A673 (cell line): ENCODE measurements at regions not wholly inside any gene's neighbourhood (a gene's known extent, or its start where the extent isn't known, plus 50 kb on each side); places are given as distances from the start of the nearest gene placed in this dataset.

Experiments used
- BruUV-seq: library from RNA; stranded (reverse); fragments of 400-500 nt; replicated peaks from 2 replicates; lab custom pipeline; 2021; lab: Mats Ljungman, UMichigan
- CTCF ChIA-PET: fragments of 300-600 bp; sonication (Branson Sonifier 250); formaldehyde crosslinking; loops from one replicate; lab custom pipeline; 2022; ENCODE audit warnings: antibody characterized with exemption; lab: Charles Lee
- POLR2A ChIA-PET: fragments of 300-600 bp; sonication (Branson Sonifier 250); formaldehyde crosslinking; loops from one replicate; lab custom pipeline; 2022; ENCODE audit warnings: antibody characterized with exemption; ENCODE audit not compliant: low non-redundant PET; lab: Charles Lee
- DNase-seq: peaks from one replicate; pipeline ENCODE4 v3.0.0-alpha.2; 2015; ENCODE audit warnings: low spot score
- H3K27ac ChIP-seq: fragments of 200-600 bp; sonication (generic); 2 replicates; pipeline ENCODE4 v1.5.1; 2016; ENCODE audit warnings: mixed run types, low read depth, mild to moderate bottlenecking, mixed read lengths, antibody characterized with exemption, low read length; ENCODE audit not compliant: poor library complexity, severe bottlenecking
- H3K27me3 ChIP-seq: fragments of 200-600 bp; sonication (generic); replicated peaks from 2 replicates; pipeline ENCODE4 v1.6.1; 2017; ENCODE audit warnings: mixed run types, low read depth, mild to moderate bottlenecking, mixed read lengths, antibody characterized with exemption, low read length; ENCODE audit not compliant: insufficient read depth, poor library complexity
- H3K36me3 ChIP-seq: fragments of 200-600 bp; sonication (generic); 2 replicates; pipeline ENCODE4 v1.6.1; 2016; ENCODE audit warnings: mixed run types, mild to moderate bottlenecking, mixed read lengths, antibody characterized with exemption, low read length; ENCODE audit not compliant: insufficient read depth, poor library complexity, severe bottlenecking
- H3K4me1 ChIP-seq: fragments of 200-600 bp; sonication (generic); 2 replicates; pipeline ENCODE4 v1.6.1; 2017; ENCODE audit warnings: mixed run types, mild to moderate bottlenecking, mixed read lengths, antibody characterized with exemption, low read length; ENCODE audit not compliant: insufficient read depth, poor library complexity, severe bottlenecking
- H3K4me3 ChIP-seq: fragments of 200-600 bp; sonication (generic); 2 replicates; pipeline ENCODE4 v1.5.1; 2016; ENCODE audit warnings: low read depth, mixed run types, mild to moderate bottlenecking, mixed read lengths, low read length; ENCODE audit not compliant: poor library complexity, severe bottlenecking
- H3K9me3 ChIP-seq: fragments of 200-600 bp; sonication (generic); 2 replicates; pipeline ENCODE4 v1.6.1; 2016; ENCODE audit warnings: mixed run types, low read depth, mild to moderate bottlenecking, mixed read lengths, antibody characterized with exemption, low read length; ENCODE audit not compliant: poor library complexity, severe bottlenecking
- EZH2 ChIP-seq: fragments of 200-600 bp; sonication (generic); IDR thresholded peaks from 2 replicates; pipeline ENCODE4 v1.6.1; 2017; ENCODE audit warnings: borderline replicate concordance, low read depth, mild to moderate bottlenecking, mixed read lengths, antibody characterized with exemption, low read length; ENCODE audit not compliant: poor library complexity, severe bottlenecking
- intact Hi-C: fragments of 100-400 bp; cut with micrococcal nuclease; formaldehyde crosslinking; loops from one replicate; pipeline ENCODE4 v1.10.0; 2022; ENCODE audit not compliant: unreplicated experiment
- TF ChIP-seq, protein P1 (sequence below): fragments of 300-800, 200-600 bp; sonication (generic); conservative IDR thresholded peaks from 2 replicates; pipeline ENCODE4 v1.5.1; 2017; ENCODE audit warnings: low read depth, mild to moderate bottlenecking, antibody characterized with exemption, low read length, moderate library complexity, mixed read lengths

DNA sequence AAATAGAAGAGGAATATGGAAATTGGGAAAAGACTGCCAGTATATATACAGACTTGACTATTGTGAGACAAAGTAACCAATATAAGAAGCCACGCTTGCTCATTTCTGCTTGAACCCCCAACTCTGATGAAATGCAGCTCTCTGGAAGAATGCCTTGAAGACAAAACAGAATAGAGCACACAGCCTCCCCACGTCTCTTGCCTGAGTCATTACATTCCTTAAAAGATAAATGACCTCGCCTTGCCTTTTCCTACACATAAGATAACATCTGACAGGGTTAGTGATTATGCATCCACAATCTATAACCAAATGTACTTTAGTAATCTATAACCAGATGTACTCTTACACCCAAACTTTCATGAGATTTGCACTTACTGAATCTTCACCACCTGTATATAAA, 141.1 kb upstream of the EEF1E1 start:
- no peaks in the 10 kb centered on the region for H3K36me3 ChIP-seq
- no peaks in the 10 kb centered on the region for H3K27me3 ChIP-seq
- TF ChIP-seq, protein P1, sequence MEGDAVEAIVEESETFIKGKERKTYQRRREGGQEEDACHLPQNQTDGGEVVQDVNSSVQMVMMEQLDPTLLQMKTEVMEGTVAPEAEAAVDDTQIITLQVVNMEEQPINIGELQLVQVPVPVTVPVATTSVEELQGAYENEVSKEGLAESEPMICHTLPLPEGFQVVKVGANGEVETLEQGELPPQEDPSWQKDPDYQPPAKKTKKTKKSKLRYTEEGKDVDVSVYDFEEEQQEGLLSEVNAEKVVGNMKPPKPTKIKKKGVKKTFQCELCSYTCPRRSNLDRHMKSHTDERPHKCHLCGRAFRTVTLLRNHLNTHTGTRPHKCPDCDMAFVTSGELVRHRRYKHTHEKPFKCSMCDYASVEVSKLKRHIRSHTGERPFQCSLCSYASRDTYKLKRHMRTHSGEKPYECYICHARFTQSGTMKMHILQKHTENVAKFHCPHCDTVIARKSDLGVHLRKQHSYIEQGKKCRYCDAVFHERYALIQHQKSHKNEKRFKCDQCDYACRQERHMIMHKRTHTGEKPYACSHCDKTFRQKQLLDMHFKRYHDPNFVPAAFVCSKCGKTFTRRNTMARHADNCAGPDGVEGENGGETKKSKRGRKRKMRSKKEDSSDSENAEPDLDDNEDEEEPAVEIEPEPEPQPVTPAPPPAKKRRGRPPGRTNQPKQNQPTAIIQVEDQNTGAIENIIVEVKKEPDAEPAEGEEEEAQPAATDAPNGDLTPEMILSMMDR: no peak
- TF ChIP-seq EZH2: no peak
- no peak overlapping the region for H3K4me3 ChIP-seq
- BruUV-seq: no TSS peak
- intact Hi-C loops: no loop called here
- H3K27ac ChIP-seq: no peak overlapping the region
- POLR2A ChIA-PET: no interaction called here
- no peak for DNase-seq
- peaks cover 23% of the 10 kb centered on the region for H3K4me1 ChIP-seq
- CTCF ChIA-PET: no interaction called here
- no peaks in the 10 kb centered on the region for H3K9me3 ChIP-seq

DNA sequence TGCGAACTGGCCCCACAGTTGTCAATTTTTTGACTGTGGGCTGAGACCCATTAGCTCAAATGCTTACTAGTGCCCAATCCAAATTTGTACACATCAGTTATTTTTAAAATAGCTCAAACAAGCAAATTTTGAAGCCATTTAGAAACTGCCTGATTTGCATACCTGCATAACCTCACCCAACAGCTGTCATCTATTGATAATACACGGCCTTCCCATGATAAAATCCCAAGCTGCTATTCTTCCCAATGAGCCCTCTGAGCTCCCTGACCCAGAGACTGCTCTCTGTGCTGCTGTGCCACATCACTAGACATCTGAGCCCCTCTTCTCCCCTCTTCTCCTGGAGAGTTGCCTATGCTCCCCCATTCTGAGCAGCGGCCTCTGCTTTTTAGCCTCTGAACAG, 140.5 kb upstream of the EEF1E1 start:
- DNase-seq: no peak
- CTCF ChIA-PET: no interaction called here
- intact Hi-C loops: no loop called here
- Histone ChIP-seq H3K36me3 (no peaks in the 10 kb centered on the region), H3K4me3 (no peak overlapping the region), H3K9me3 (no peaks in the 10 kb centered on the region), H3K27ac (no peak overlapping the region), H3K4me1 (peaks cover 23% of the 10 kb centered on the region), H3K27me3 (no peaks in the 10 kb centered on the region)
- BruUV-seq: no TSS peak
- POLR2A ChIA-PET: no interaction called here
- TF ChIP-seq, protein P1: no peak
- no peak for TF ChIP-seq EZH2

DNA sequence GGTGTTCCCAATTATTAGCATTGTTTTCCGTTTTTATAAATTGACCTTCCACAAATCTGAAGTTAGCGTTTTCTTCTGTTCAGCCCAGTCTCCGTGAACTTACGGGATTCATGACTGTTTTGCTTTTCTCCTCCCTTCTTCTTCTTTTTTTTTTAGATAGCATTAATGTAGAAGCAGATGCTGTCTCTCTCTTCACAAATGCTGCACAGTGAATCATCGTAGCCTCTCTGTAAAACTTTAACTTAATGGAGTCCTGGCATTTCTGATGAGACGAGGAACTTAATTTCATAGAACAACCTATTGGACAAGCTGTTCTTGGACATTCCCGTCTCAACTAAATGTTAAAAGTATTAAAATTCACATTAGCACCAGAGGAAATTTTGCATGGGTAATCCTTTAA, 138.0 kb upstream of the EEF1E1 start:
- intact Hi-C loops: no loop called here
- H3K9me3 ChIP-seq: no peaks in the 10 kb centered on the region
- ChIA-PET CTCF (no interaction called here), POLR2A (no interaction called here)
- peaks cover 23% of the 10 kb centered on the region for H3K4me1 ChIP-seq
- peak overlapping the region; percentile 15 for H3K27ac ChIP-seq
- H3K36me3 ChIP-seq: no peaks in the 10 kb centered on the region
- no TSS peak for BruUV-seq
- peak; percentile 25 for DNase-seq
- H3K27me3 ChIP-seq: no peaks in the 10 kb centered on the region
- TF ChIP-seq EZH2: no peak
- TF ChIP-seq, protein P1: no peak
- no peak overlapping the region for H3K4me3 ChIP-seq
